Ectodermal cell (in vitro differentiated cells): ENCODE measurements at regions not wholly inside any gene's neighbourhood (a gene's known extent, or its start where the extent isn't known, plus 50 kb on each side); places are given as distances from the start of the nearest gene placed in this dataset.
"Not testable (repeated sequence)": the region's sequence is repeated elsewhere in the genome, so short reads cannot be mapped to it uniquely, and the experiment has no call there.

Source experiments
- H3K27ac ChIP-seq: 2 replicates; pipeline ENCODE4 v1.7.0; 2013; ENCODE audit warnings: mild to moderate bottlenecking, low read depth, low read length; ENCODE audit not compliant: insufficient read depth, poor library complexity, severe bottlenecking
- H3K27me3 ChIP-seq: 2 replicates; pipeline ENCODE4 v1.7.0; 2013; ENCODE audit warnings: mild to moderate bottlenecking, low read length; ENCODE audit not compliant: insufficient read depth, control insufficient read depth, poor library complexity, severe bottlenecking
- H3K36me3 ChIP-seq: one replicate; pipeline ENCODE4 v1.7.0; 2013; ENCODE audit warnings: low read length; ENCODE audit not compliant: control insufficient read depth, insufficient read depth
- H3K4me1 ChIP-seq: one replicate; pipeline ENCODE4 v1.7.0; 2013; ENCODE audit warnings: low read length; ENCODE audit not compliant: control insufficient read depth, insufficient read depth
- H3K4me3 ChIP-seq: 2 replicates; pipeline ENCODE4 v1.7.0; 2013; ENCODE audit warnings: low read depth, low read length, control low read depth; ENCODE audit not compliant: insufficient read depth
- H3K9me3 ChIP-seq: 2 replicates; pipeline ENCODE4 v1.7.0; 2013; ENCODE audit warnings: mild to moderate bottlenecking, low read length, moderate library complexity; ENCODE audit not compliant: control insufficient read depth
- WGBS, 2 experiments: methylation state at CpG; one replicate each; pipeline ENCODE4 v1.1.7; 2013; ENCODE audit warnings: missing lambda C conversion rate in 2 of 2; 5-methylcytosine and 5-hydroxymethylcytosine counted together

- Histone ChIP-seq H3K4me3 (no peak overlapping the region), H3K27me3 (no peaks in the 10 kb centered on the region), H3K27ac (no peak overlapping the region), H3K9me3 (no peaks in the 10 kb centered on the region), H3K36me3 (no peaks in the 10 kb centered on the region), H3K4me1 (peaks cover 11% of the 10 kb centered on the region)
- 65 to 82% methylated on average over 1 of the region's 1 CpG for WGBS, 2 experiments
Observed at GRCh38 chr14:56998728-56999127, 188.4 kb upstream of the OTX2 start.

- H3K36me3 ChIP-seq = no peaks in the 10 kb centered on the region
- H3K9me3 ChIP-seq = no peaks in the 10 kb centered on the region
- H3K27me3 ChIP-seq = no peaks in the 10 kb centered on the region
- H3K27ac ChIP-seq = no peak overlapping the region
- 87 to 89% methylated on average over 10 of the region's 10 CpGs for WGBS, 2 experiments
- no peak overlapping the region for H3K4me3 ChIP-seq
- H3K4me1 ChIP-seq = peaks cover 11% of the 10 kb centered on the region
Observed at GRCh38 chr14:56996721-56997399, 186.6 kb upstream of the OTX2 start.

GRCh38 chr14:56995010-56995409 is 184.7 kb upstream of the OTX2 start:
- Histone ChIP-seq H3K4me3 (no peak overlapping the region), H3K4me1 (peaks cover 11% of the 10 kb centered on the region), H3K36me3 (no peaks in the 10 kb centered on the region), H3K27me3 (no peaks in the 10 kb centered on the region), H3K9me3 (no peaks in the 10 kb centered on the region), H3K27ac (no peak overlapping the region)
- WGBS, 2 experiments = 97 to 98% methylated on average over 2 of the region's 2 CpGs

- H3K27ac ChIP-seq = no peak overlapping the region
Observed at GRCh38 chr14:56992332-56992820, 182.1 kb upstream of the OTX2 start.

GRCh38 chr14:56990991-56991627 is 180.8 kb upstream of the OTX2 start:
- WGBS, 2 experiments = 96 to 98% methylated on average over 38 to 39 of the region's 41 CpGs
- H3K9me3 ChIP-seq, H3K4me3 ChIP-seq, H3K4me1 ChIP-seq, H3K27me3 ChIP-seq, H3K27ac ChIP-seq, H3K36me3 ChIP-seq: not testable (repeated sequence)

More at GRCh38 chr14:56992332-56992820, 182.1 kb upstream of the OTX2 start:
- Histone ChIP-seq H3K36me3 (no peaks in the 10 kb centered on the region), H3K27me3 (no peaks in the 10 kb centered on the region), H3K4me1 (peaks cover 3% of the 10 kb centered on the region), H3K9me3 (no peaks in the 10 kb centered on the region), H3K4me3 (no peak overlapping the region)
- WGBS, 2 experiments = 89 to 91% methylated on average over 18 to 19 of the region's 19 CpGs

- Histone ChIP-seq H3K4me1 (no peaks in the 10 kb centered on the region), H3K27ac (no peak overlapping the region), H3K4me3 (no peak overlapping the region), H3K9me3 (no peaks in the 10 kb centered on the region), H3K27me3 (no peaks in the 10 kb centered on the region), H3K36me3 (no peaks in the 10 kb centered on the region)
- 91 to 96% methylated on average over 5 of the region's 5 CpGs for WGBS, 2 experiments
Observed at GRCh38 chr14:56989359-56989758, 179.1 kb upstream of the OTX2 start.

- Histone ChIP-seq H3K9me3 (no peaks in the 10 kb centered on the region), H3K27ac (no peak overlapping the region), H3K27me3 (no peaks in the 10 kb centered on the region), H3K4me1 (no peaks in the 10 kb centered on the region), H3K36me3 (no peaks in the 10 kb centered on the region), H3K4me3 (no peak overlapping the region)
- WGBS, 2 experiments = 96% methylated on average over 3 of the region's 3 CpGs
Observed at GRCh38 chr14:56979936-56980335, 169.7 kb upstream of the OTX2 start.

GRCh38 chr14:56976211-56976610 is 165.9 kb upstream of the OTX2 start:
- Histone ChIP-seq H3K36me3 (no peaks in the 10 kb centered on the region), H3K27me3 (no peaks in the 10 kb centered on the region), H3K4me1 (no peaks in the 10 kb centered on the region), H3K27ac (no peak overlapping the region), H3K4me3 (no peak overlapping the region), H3K9me3 (no peaks in the 10 kb centered on the region)
- 86 to 93% methylated on average over 2 of the region's 2 CpGs for WGBS, 2 experiments

- H3K27me3 ChIP-seq = no peaks in the 10 kb centered on the region
- H3K4me1 ChIP-seq = no peaks in the 10 kb centered on the region
- H3K36me3 ChIP-seq = no peaks in the 10 kb centered on the region
- no peak overlapping the region for H3K27ac ChIP-seq
- H3K9me3 ChIP-seq = no peaks in the 10 kb centered on the region
- WGBS, 2 experiments = 94 to 95% methylated on average over 3 to 4 of the region's 4 CpGs
- no peak overlapping the region for H3K4me3 ChIP-seq
Observed at GRCh38 chr14:56975521-56975920, 165.2 kb upstream of the OTX2 start.

- H3K27ac ChIP-seq = no peak overlapping the region
- no peaks in the 10 kb centered on the region for H3K9me3 ChIP-seq
- no peak overlapping the region for H3K4me3 ChIP-seq
- no peaks in the 10 kb centered on the region for H3K27me3 ChIP-seq
- no peaks in the 10 kb centered on the region for H3K4me1 ChIP-seq
- H3K36me3 ChIP-seq = no peaks in the 10 kb centered on the region
Observed at GRCh38 chr14:56972948-56973347, 162.7 kb upstream of the OTX2 start.
